ENCODE measurements at regions not wholly inside any gene's neighbourhood (a gene's known extent, or its start where the extent isn't known, plus 50 kb on each side); places are given as distances from the start of the nearest gene placed in this dataset.
A peak's percentile ranks its signal among the peaks of the same experiment; 100 is the strongest.
"Not testable (repeated sequence)": the region's sequence is repeated elsewhere in the genome, so short reads cannot be mapped to it uniquely, and the experiment has no call there.

DNA sequence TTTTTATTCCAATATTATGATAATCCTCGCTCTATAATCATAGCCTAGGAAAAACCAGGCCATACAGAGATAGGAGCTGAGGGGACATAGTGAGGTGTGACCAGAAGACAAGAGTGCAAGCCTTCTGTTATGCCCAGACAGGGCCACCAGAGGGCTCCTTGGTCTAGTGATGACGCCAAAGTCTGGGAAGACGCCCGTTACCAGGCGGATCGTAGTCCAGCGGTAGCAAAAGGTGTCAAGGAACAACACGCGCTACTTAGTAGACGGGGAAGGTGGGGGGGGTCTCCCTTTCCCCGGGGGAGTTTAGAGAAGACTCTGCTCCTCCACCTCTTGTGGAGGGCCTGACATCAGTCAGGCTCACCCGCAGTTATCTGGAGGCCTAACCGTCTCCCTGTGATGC is 253.8 kb upstream of the RGPD4 start:
- H3K9me3 Mint-ChIP-seq (ENCODE audit: low read depth); H3K4me3 Mint-ChIP-seq; POLR2A ChIA-PET; H3K4me1 Mint-ChIP-seq; H3K27me3 Mint-ChIP-seq; CTCF ChIA-PET; intact Hi-C loops (cut with DNase I, micrococcal nuclease); ATAC-seq; H3K36me3 Mint-ChIP-seq (ENCODE audit: low read depth); H3K27ac Mint-ChIP-seq: not testable (repeated sequence)
- DNase-seq, result peak; percentile 31

DNA sequence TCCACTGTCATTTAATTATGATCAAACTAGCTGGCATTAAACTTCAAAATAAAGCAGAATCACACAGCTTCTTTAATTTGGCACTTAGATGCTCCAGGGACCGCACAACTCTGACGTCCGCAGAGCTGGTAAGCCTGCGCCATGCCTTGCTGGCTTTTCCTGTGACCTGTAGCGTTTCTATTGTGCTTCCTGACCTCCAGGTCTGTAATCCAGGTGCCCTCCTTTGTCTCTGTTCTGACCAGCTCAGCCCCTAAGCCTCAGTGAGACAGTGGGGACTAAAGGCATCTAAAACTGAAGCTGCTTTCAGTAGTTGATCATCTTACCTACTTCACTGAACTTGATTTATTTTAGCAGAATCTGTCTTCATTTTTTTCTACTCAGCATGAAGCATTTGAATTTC is 249.7 kb upstream of the RGPD4 start:
- CTCF ChIA-PET, result no interaction called here
- POLR2A ChIA-PET, result no interaction called here
- no peaks in the 10 kb centered on the region for H3K4me1 Mint-ChIP-seq
- no peaks in the 10 kb centered on the region for H3K36me3 Mint-ChIP-seq (ENCODE audit: low read depth)
- DNase-seq, result no peak
- no peak overlapping the region for H3K4me3 Mint-ChIP-seq
- H3K27me3 Mint-ChIP-seq, result no peaks in the 10 kb centered on the region
- H3K9me3 Mint-ChIP-seq (ENCODE audit: low read depth), result no peaks in the 10 kb centered on the region
- no peak for ATAC-seq
- no peak overlapping the region for H3K27ac Mint-ChIP-seq
- intact Hi-C loops (cut with DNase I, micrococcal nuclease), result no loop called here

GRCh38 chr2:107582487-107582886 is 244.2 kb upstream of the RGPD4 start:
- no peak for ATAC-seq
- intact Hi-C loops (cut with DNase I, micrococcal nuclease), result no loop called here
- no peak for DNase-seq
- H3K36me3 Mint-ChIP-seq (ENCODE audit: low read depth), result no peaks in the 10 kb centered on the region
- H3K4me1 Mint-ChIP-seq, result no peaks in the 10 kb centered on the region
- no peaks in the 10 kb centered on the region for H3K27me3 Mint-ChIP-seq
- POLR2A ChIA-PET, result no interaction called here
- CTCF ChIA-PET, result no interaction called here
- H3K27ac Mint-ChIP-seq, result no peak overlapping the region
- H3K4me3 Mint-ChIP-seq, result no peak overlapping the region
- peaks cover 2% of the 10 kb centered on the region for H3K9me3 Mint-ChIP-seq (ENCODE audit: low read depth)

DNA sequence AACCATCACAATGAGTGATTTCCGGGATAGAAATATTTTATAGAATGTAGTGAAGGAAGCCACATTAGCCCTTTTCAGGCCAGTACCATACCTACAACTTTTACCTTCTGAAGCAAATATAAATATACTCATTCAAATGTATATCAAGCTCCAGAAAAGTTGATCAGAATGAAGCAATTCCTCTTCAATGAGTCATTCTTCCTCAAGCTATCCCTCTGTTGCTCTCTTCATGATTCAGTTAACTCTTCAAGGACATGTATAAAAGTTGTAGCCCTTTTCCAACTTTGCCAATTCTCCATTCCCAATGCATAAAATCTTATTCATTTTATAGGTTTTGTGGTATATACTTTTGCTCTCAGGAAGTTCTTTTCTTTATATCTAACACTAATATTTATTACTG is 242.1 kb upstream of the RGPD4 start:
- Mint-ChIP-seq H3K36me3 (ENCODE audit: low read depth) (no peaks in the 10 kb centered on the region), H3K4me1 (no peaks in the 10 kb centered on the region), H3K9me3 (ENCODE audit: low read depth) (peaks cover 2% of the 10 kb centered on the region), H3K27me3 (no peaks in the 10 kb centered on the region), H3K4me3 (no peak overlapping the region), H3K27ac (no peak overlapping the region)
- DNase-seq (no peak), ATAC-seq (no peak)
- ChIA-PET POLR2A (no interaction called here), CTCF (no interaction called here)
- intact Hi-C loops (cut with DNase I, micrococcal nuclease), result no loop called here

DNA sequence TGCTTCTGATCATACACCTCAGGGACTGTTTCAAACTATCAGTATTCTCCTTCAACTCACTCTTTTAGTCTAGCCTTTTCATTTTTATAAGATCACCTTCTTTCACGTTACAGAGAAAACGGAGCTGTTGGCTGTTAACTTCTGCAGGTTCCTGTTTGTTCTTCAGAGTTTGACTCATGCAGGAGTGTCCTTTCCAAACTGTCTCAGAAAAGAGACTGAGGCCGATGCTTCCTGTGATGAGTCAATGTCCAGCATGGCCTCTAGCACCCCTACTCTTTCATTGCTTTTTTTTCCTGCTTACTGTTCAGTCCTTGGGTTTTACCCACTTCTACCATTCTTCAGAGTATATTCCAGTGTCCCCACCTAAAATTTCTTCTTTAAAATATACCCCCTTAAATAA is 240.8 kb upstream of the RGPD4 start:
- CTCF ChIA-PET, result no interaction called here
- intact Hi-C loops (cut with DNase I, micrococcal nuclease), result no loop called here
- Mint-ChIP-seq H3K27me3 (no peaks in the 10 kb centered on the region), H3K4me1 (no peaks in the 10 kb centered on the region), H3K9me3 (ENCODE audit: low read depth) (peaks cover 2% of the 10 kb centered on the region), H3K4me3 (no peak overlapping the region), H3K27ac (no peak overlapping the region), H3K36me3 (ENCODE audit: low read depth) (no peaks in the 10 kb centered on the region)
- DNase-seq (no peak), ATAC-seq (no peak)
- POLR2A ChIA-PET, result no interaction called here

DNA sequence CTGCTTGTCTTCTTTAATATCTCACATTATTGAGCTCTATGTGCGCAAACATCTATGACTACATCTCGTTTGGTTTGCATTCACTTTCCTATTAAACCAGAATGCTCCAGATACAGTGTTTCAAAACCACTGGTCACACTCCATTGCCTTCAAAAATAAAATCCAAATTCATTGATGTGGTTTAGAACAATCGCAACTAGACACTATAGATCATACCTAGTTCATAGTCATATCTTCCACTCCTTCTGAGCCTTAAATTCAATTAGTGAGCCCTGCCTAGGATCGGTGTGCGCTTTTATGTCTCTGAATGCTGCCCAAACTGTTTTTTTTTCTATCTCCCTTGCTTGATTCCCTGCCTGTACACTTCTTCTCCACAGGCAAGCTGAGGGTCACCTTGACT is 238.5 kb upstream of the RGPD4 start:
- ChIA-PET POLR2A (no interaction called here), CTCF (no interaction called here)
- H3K4me1 Mint-ChIP-seq, result no peaks in the 10 kb centered on the region
- no peak overlapping the region for H3K27ac Mint-ChIP-seq
- no peak for ATAC-seq
- peaks cover 2% of the 10 kb centered on the region for H3K9me3 Mint-ChIP-seq (ENCODE audit: low read depth)
- H3K27me3 Mint-ChIP-seq, result no peaks in the 10 kb centered on the region
- DNase-seq, result no peak
- intact Hi-C loops (cut with DNase I, micrococcal nuclease), result no loop called here
- H3K36me3 Mint-ChIP-seq (ENCODE audit: low read depth), result no peaks in the 10 kb centered on the region
- H3K4me3 Mint-ChIP-seq, result no peak overlapping the region

DNA sequence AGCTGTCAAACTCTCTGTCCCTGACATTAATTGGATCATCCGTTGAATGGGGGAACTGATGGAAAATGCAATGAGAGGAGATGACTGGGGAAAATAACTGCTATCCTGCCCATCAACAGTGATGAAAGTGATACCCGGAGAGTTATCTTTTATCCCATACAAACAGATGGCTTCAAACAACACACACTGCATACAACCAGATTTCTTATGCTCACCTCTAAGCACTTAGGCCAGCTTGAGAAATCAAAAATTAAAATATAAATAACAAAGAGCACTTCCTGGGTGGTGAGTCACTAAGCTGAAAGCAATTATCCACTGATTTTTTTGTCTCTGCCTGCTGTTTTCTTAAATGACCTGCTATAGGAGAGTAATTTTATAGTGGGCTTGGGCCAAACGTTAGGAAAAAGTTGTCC is 237.6 kb upstream of the RGPD4 start:
- intact Hi-C loops (cut with DNase I, micrococcal nuclease), result no loop called here

DNA sequence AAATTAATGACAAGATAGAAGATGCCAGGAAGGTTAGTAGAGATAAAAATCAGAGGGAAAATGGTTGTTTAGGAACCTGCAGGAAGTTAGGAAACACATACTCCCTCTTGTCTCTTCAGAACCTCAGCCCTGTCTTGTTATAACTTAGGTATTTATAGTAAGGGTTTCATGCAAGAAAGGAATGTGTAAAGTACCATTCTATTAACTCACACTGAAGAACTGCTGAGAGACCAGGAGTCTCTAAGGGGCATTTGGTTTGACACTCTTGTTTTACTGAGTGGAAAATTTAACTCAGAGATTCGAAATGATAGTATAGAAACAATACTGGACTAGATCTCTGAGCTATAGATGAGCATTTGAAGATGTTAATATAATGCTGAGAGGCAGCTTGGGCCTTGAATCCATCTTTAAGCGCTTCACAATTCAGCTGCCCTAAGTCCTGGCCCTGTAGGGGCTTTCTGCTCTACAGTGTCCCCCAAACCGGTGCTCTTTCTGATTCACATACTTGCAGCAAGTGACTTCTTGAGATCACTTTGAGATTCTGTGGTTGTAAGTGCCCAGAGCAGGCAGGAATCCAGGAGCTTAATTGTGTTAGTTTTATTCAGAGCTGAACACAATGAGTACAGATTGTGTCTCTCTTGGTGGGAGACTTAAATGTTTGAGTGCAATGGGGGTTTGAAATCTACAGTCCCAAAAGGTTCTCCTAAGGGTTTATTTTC is 235.0 kb upstream of the RGPD4 start:
- no peaks in the 10 kb centered on the region for H3K36me3 Mint-ChIP-seq (ENCODE audit: low read depth)
- no peak overlapping the region for H3K4me3 Mint-ChIP-seq
- intact Hi-C loops (cut with DNase I, micrococcal nuclease), result no loop called here
- H3K4me1 Mint-ChIP-seq, result no peaks in the 10 kb centered on the region
- H3K27me3 Mint-ChIP-seq, result no peaks in the 10 kb centered on the region
- ATAC-seq (no peak), DNase-seq (no peak)
- CTCF ChIA-PET, result no interaction called here
- H3K9me3 Mint-ChIP-seq (ENCODE audit: low read depth), result no peaks in the 10 kb centered on the region
- POLR2A ChIA-PET, result no interaction called here
- no peak overlapping the region for H3K27ac Mint-ChIP-seq

More for the DNA sequence above, 237.6 kb upstream of the RGPD4 start:
- Mint-ChIP-seq H3K4me1 (no peaks in the 10 kb centered on the region), H3K4me3 (no peak overlapping the region), H3K36me3 (ENCODE audit: low read depth) (no peaks in the 10 kb centered on the region), H3K27ac (no peak overlapping the region), H3K9me3 (ENCODE audit: low read depth) (no peaks in the 10 kb centered on the region), H3K27me3 (no peaks in the 10 kb centered on the region)
- CTCF ChIA-PET, result no interaction called here
- POLR2A ChIA-PET, result no interaction called here
- no peak for ATAC-seq
- no peak for DNase-seq

GRCh38 chr2:107592280-107592624 is 234.4 kb upstream of the RGPD4 start:
- no peak for ATAC-seq
- H3K27ac Mint-ChIP-seq, result no peak overlapping the region
- no peaks in the 10 kb centered on the region for H3K9me3 Mint-ChIP-seq (ENCODE audit: low read depth)
- ChIA-PET CTCF (no interaction called here), POLR2A (no interaction called here)
- H3K4me3 Mint-ChIP-seq, result no peak overlapping the region
- no peak for DNase-seq
- H3K4me1 Mint-ChIP-seq, result no peaks in the 10 kb centered on the region
- no peaks in the 10 kb centered on the region for H3K27me3 Mint-ChIP-seq
- no peaks in the 10 kb centered on the region for H3K36me3 Mint-ChIP-seq (ENCODE audit: low read depth)
- intact Hi-C loops (cut with DNase I, micrococcal nuclease), result no loop called here

DNA sequence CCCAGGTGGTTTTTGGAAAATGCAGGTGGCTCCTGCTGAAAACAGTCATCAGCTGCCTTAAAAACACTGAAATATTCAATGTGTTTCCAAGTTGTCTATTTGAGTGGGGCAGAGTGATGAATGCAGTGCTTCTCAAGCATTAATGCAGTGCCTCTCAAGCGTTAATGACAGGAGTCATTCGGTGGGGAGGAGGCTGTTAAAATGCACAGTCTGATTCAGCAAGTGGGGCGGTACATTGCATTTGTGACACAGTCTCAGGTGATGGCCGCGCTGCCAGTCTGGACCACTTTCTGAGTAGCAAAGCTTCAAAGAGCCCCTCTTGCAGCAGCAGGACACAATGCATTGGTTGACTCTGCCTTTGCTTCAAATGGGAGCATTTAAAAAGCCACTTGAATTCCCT is 231.4 kb upstream of the RGPD4 start:
- DNase-seq (no peak), ATAC-seq (no peak)
- ChIA-PET CTCF (no interaction called here), POLR2A (no interaction called here)
- no peak overlapping the region for H3K4me3 Mint-ChIP-seq
- no peaks in the 10 kb centered on the region for H3K9me3 Mint-ChIP-seq (ENCODE audit: low read depth)
- H3K4me1 Mint-ChIP-seq, result no peaks in the 10 kb centered on the region
- no peaks in the 10 kb centered on the region for H3K27me3 Mint-ChIP-seq
- H3K27ac Mint-ChIP-seq, result no peak overlapping the region
- intact Hi-C loops (cut with DNase I, micrococcal nuclease), result no loop called here
- no peaks in the 10 kb centered on the region for H3K36me3 Mint-ChIP-seq (ENCODE audit: low read depth)

- ATAC-seq, result no peak
- intact Hi-C loops (cut with DNase I, micrococcal nuclease), result no loop called here
- H3K27ac Mint-ChIP-seq, result no peak overlapping the region
- no peaks in the 10 kb centered on the region for H3K9me3 Mint-ChIP-seq (ENCODE audit: low read depth)
- no peak for DNase-seq
- ChIA-PET CTCF (no interaction called here), POLR2A (no interaction called here)
- no peaks in the 10 kb centered on the region for H3K27me3 Mint-ChIP-seq
- H3K4me1 Mint-ChIP-seq, result no peaks in the 10 kb centered on the region
- H3K4me3 Mint-ChIP-seq, result no peak overlapping the region
- no peaks in the 10 kb centered on the region for H3K36me3 Mint-ChIP-seq (ENCODE audit: low read depth)
These were observed 230.9 kb upstream of the RGPD4 start for GRCh38 chr2:107595749-107596148.

DNA sequence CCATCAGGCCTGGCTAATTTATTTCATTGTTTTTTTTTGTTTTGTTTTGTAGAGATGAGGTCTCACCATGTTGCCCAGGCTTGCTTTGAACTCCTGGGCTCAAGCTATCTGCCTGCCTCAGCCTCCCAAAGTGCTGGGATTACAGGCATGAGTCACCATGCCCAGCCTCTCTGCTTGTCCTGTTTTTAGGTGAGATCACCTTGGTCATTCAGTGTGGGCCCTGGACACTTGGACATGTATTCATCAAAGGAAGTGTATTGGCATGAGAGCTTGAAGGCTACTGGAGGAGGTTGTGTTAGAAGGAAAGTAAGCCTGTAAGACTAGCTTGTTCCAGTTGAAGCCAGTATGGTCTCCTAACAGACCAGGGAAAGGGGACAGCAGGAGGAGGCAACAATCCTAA is 229.2 kb upstream of the RGPD4 start:
- Mint-ChIP-seq H3K4me1 (no peaks in the 10 kb centered on the region), H3K4me3 (no peak overlapping the region), H3K27me3 (no peaks in the 10 kb centered on the region), H3K27ac (no peak overlapping the region), H3K36me3 (ENCODE audit: low read depth) (no peaks in the 10 kb centered on the region), H3K9me3 (ENCODE audit: low read depth) (no peaks in the 10 kb centered on the region)
- intact Hi-C loops (cut with DNase I, micrococcal nuclease), result no loop called here
- ChIA-PET POLR2A (no interaction called here), CTCF (no interaction called here)
- no peak for ATAC-seq
- no peak for DNase-seq

- Mint-ChIP-seq H3K4me3 (no peak overlapping the region), H3K4me1 (no peaks in the 10 kb centered on the region), H3K9me3 (ENCODE audit: low read depth) (no peaks in the 10 kb centered on the region), H3K36me3 (ENCODE audit: low read depth) (no peaks in the 10 kb centered on the region), H3K27me3 (no peaks in the 10 kb centered on the region), H3K27ac (no peak overlapping the region)
- ATAC-seq (no peak), DNase-seq (no peak)
- ChIA-PET CTCF (no interaction called here), POLR2A (no interaction called here)
- intact Hi-C loops (cut with DNase I, micrococcal nuclease), result no loop called here
These were observed 223.9 kb upstream of the RGPD4 start for GRCh38 chr2:107602801-107603200.
